ENCODE measurements at regions not wholly inside any gene's neighbourhood (a gene's known extent, or its start where the extent isn't known, plus 50 kb on each side); places are given as distances from the start of the nearest gene placed in this dataset.

GRCh38 chr21:24197132-24197643, 1410.1 kb downstream of the MRPL39 start:
- Histone ChIP-seq H3K9me3 (no peaks in the 10 kb centered on the region), H3K4me1 (no peaks in the 10 kb centered on the region), H3K36me3 (replicated peaks) (no peaks in the 10 kb centered on the region), H3K4me3 (no peak overlapping the region), H3K27me3 (ENCODE audit: low read depth) (no peaks in the 10 kb centered on the region)
- in situ Hi-C loops (cut with MboI; ENCODE audit: low sequenced_read_pairs): no loop called here
- no peak for DNase-seq (ENCODE audit: low spot score in 2 of 2)

GRCh38 chr21:24188506-24188905, 1418.8 kb downstream of the MRPL39 start:
- no peak for DNase-seq (ENCODE audit: low spot score in 2 of 2)
- Histone ChIP-seq H3K4me1 (no peaks in the 10 kb centered on the region), H3K4me3 (no peak overlapping the region), H3K27me3 (ENCODE audit: low read depth) (no peaks in the 10 kb centered on the region), H3K36me3 (replicated peaks) (no peaks in the 10 kb centered on the region), H3K9me3 (no peaks in the 10 kb centered on the region)
- in situ Hi-C loops (cut with MboI; ENCODE audit: low sequenced_read_pairs): no loop called here

DNA sequence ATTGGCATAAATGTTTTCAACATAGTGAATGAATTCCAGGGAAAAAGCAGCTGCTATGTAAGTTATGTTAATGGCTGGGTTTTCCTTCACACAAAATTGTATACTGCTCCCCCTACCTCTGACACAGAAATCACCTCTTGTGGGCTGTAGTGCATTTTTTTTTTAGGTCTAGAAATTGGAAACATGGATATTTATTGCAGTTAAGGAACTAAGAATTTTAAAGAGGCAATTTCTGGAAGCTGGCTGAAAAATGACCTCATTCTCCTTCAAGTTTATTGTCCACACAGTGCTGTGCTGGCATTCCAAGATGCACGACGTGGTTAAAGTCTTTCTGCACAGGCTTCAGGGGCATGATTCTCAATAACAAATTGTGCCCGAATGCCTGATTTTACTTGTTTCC, 1424.2 kb downstream of the MRPL39 start:
- no peaks in the 10 kb centered on the region; the same call in 1 of the 2 replicates for H3K9me3 ChIP-seq
- DNase-seq (ENCODE audit: low spot score in 2 of 2): no peak
- in situ Hi-C loops (cut with MboI; ENCODE audit: low sequenced_read_pairs): no loop called here
- H3K36me3 ChIP-seq (replicated peaks): no peaks in the 10 kb centered on the region
- H3K4me3 ChIP-seq: no peak overlapping the region
- no peaks in the 10 kb centered on the region for H3K27me3 ChIP-seq (ENCODE audit: low read depth)
- H3K4me1 ChIP-seq: no peaks in the 10 kb centered on the region

- no peaks in the 10 kb centered on the region for H3K27me3 ChIP-seq (ENCODE audit: low read depth)
- in situ Hi-C loops (cut with MboI; ENCODE audit: low sequenced_read_pairs): no loop called here
- no peak for DNase-seq (ENCODE audit: low spot score in 2 of 2)
- no peak overlapping the region for H3K4me3 ChIP-seq
- no peaks in the 10 kb centered on the region for H3K4me1 ChIP-seq
- no peaks in the 10 kb centered on the region for H3K36me3 ChIP-seq (replicated peaks)
- H3K9me3 ChIP-seq: no peaks in the 10 kb centered on the region; the same call in 1 of the 2 replicates
Observed at GRCh38 chr21:24179110-24179509, 1428.2 kb downstream of the MRPL39 start.

DNA sequence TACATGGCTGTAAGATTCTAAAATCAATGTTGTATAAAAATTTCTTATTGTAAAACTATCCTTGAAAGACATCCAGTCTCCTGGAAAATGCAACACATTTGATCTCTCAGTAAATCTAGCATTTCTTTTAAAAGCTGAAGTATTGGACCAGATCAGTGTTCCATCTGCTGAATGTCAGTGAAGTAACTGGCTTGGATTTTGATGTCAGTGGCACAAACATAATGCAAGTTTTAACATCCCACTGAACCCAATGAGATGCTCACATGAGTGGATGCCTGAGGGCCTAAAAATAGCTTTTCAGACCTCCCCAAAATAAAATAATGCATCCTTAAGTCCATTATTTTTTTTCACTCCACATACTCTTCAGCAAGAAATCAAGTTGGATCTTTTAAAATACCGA, 1432.2 kb downstream of the MRPL39 start:
- no peaks in the 10 kb centered on the region for H3K4me1 ChIP-seq
- in situ Hi-C loops (cut with MboI; ENCODE audit: low sequenced_read_pairs): no loop called here
- H3K9me3 ChIP-seq: no peaks in the 10 kb centered on the region; the same call in 1 of the 2 replicates

DNA sequence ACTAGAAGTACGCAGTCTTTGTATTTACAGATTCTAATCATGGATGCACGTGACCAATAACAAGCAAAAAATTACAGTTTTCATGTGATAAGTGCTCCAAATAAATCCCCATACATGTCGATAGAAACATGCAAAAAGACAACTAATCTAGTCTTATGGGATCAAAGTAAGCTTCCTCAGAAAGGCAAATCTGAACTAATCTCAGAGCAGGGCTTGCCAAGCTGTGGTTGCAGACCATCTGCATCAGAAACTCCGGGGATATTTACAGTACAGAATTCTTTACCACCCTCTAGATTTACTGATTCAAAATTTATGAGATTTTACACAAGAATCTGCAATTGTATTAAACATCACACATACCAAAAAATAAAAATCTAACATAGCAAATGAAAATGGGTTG, 1435.5 kb downstream of the MRPL39 start:
- Histone ChIP-seq H3K4me3 (no peak overlapping the region), H3K9me3 (no peaks in the 10 kb centered on the region), H3K36me3 (replicated peaks) (no peaks in the 10 kb centered on the region), H3K4me1 (no peaks in the 10 kb centered on the region), H3K27me3 (ENCODE audit: low read depth) (no peaks in the 10 kb centered on the region)
- no peak for DNase-seq (ENCODE audit: low spot score in 2 of 2)
- in situ Hi-C loops (cut with MboI; ENCODE audit: low sequenced_read_pairs): no loop called here

More for the DNA sequence above, 1432.2 kb downstream of the MRPL39 start:
- H3K27me3 ChIP-seq (ENCODE audit: low read depth): no peaks in the 10 kb centered on the region
- no peak overlapping the region for H3K4me3 ChIP-seq
- no peaks in the 10 kb centered on the region for H3K36me3 ChIP-seq (replicated peaks)
- no peak for DNase-seq (ENCODE audit: low spot score in 2 of 2)

DNA sequence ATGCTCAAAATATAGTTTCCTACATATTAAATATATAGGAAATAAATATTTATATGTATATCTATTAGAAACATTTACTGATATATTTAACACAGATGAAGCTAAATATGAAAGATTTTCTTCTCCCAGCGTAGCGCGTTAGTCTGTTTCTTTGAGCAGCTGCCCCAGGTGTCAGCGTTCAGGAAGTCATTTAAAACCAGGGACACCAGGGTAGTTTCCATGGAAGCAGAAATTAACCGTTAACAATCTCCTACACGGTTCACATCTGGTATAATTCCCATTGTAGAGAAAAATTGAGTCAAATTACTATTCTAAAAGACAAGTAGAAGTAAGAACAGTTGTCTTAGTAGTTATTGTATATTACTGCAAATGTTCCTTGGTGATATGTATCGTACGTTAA, 1443.7 kb downstream of the MRPL39 start:
- no peaks in the 10 kb centered on the region for H3K4me1 ChIP-seq
- no peak for DNase-seq (ENCODE audit: low spot score in 2 of 2)
- no peaks in the 10 kb centered on the region for H3K27me3 ChIP-seq (ENCODE audit: low read depth)
- no peaks in the 10 kb centered on the region for H3K9me3 ChIP-seq
- no peaks in the 10 kb centered on the region for H3K36me3 ChIP-seq (replicated peaks)
- H3K4me3 ChIP-seq: no peak overlapping the region
- in situ Hi-C loops (cut with MboI; ENCODE audit: low sequenced_read_pairs): no loop called here

DNA sequence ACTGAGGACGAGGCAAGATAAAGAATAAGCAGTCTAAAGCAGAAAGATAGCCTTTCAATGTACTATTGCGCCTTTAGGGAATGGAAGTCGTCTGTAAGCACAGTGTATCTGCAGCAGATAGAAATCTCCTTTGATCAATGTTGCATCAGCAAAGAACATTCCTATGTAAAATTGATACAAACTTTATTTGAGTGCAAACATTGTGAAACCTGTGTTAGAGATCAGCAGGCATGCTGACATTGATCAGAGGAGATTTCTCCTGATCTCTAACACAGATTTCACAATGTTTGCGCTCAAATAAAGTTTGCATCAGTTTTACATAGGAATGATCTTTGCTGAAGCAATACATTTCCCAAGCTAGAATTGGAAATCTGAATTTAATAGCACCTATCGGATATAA, 1446.8 kb downstream of the MRPL39 start:
- in situ Hi-C loops (cut with MboI; ENCODE audit: low sequenced_read_pairs): no loop called here
- no peak for DNase-seq (ENCODE audit: low spot score in 2 of 2)
- no peaks in the 10 kb centered on the region for H3K9me3 ChIP-seq
- H3K27me3 ChIP-seq (ENCODE audit: low read depth): no peaks in the 10 kb centered on the region
- no peak overlapping the region for H3K4me3 ChIP-seq
- H3K36me3 ChIP-seq (replicated peaks): no peaks in the 10 kb centered on the region
- no peaks in the 10 kb centered on the region for H3K4me1 ChIP-seq

GRCh38 chr21:24153137-24153536, 1454.1 kb downstream of the MRPL39 start:
- Histone ChIP-seq H3K9me3 (no peaks in the 10 kb centered on the region), H3K36me3 (replicated peaks) (no peaks in the 10 kb centered on the region), H3K4me3 (no peak overlapping the region), H3K27me3 (ENCODE audit: low read depth) (no peaks in the 10 kb centered on the region), H3K4me1 (no peaks in the 10 kb centered on the region)
- DNase-seq (ENCODE audit: low spot score in 2 of 2): no peak
- in situ Hi-C loops (cut with MboI; ENCODE audit: low sequenced_read_pairs): no loop called here

- H3K27me3 ChIP-seq (ENCODE audit: low read depth): no peaks in the 10 kb centered on the region
- no peaks in the 10 kb centered on the region for H3K4me1 ChIP-seq
- no peak overlapping the region for H3K4me3 ChIP-seq
- no peaks in the 10 kb centered on the region for H3K36me3 ChIP-seq (replicated peaks)
- DNase-seq (ENCODE audit: low spot score in 2 of 2): no peak
- H3K9me3 ChIP-seq: no peaks in the 10 kb centered on the region
- in situ Hi-C loops (cut with MboI; ENCODE audit: low sequenced_read_pairs): no loop called here
Observed at GRCh38 chr21:24150753-24151152, 1456.5 kb downstream of the MRPL39 start.

DNA sequence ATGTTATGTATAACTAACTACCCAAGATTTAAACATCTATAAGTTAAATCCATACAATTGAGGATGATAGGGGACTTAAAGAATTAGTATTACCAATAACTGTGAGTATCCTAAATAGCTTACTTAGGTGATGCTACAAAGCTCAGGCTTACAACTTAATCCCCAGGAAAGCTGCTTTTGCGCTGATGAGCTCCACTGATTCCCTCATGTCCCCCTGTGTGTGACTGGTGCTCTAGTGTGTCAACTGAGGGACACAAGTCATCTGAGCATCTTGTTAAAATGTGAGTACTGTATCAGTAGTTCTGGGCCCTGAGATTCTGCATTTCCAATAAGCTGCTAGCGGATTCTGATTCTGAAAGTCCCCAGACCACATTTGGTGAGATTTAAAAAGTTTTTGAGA, 1458.8 kb downstream of the MRPL39 start:
- in situ Hi-C loops (cut with MboI; ENCODE audit: low sequenced_read_pairs): no loop called here
- H3K36me3 ChIP-seq (replicated peaks): no peaks in the 10 kb centered on the region
- no peaks in the 10 kb centered on the region for H3K9me3 ChIP-seq
- H3K4me1 ChIP-seq: no peaks in the 10 kb centered on the region
- no peak overlapping the region for H3K4me3 ChIP-seq
- H3K27me3 ChIP-seq (ENCODE audit: low read depth): no peaks in the 10 kb centered on the region
- DNase-seq (ENCODE audit: low spot score in 2 of 2): no peak

GRCh38 chr21:24147674-24148073, 1459.6 kb downstream of the MRPL39 start:
- in situ Hi-C loops (cut with MboI; ENCODE audit: low sequenced_read_pairs): no loop called here
- no peaks in the 10 kb centered on the region for H3K4me1 ChIP-seq
- no peaks in the 10 kb centered on the region for H3K36me3 ChIP-seq (replicated peaks)
- no peak overlapping the region for H3K4me3 ChIP-seq
- no peak for DNase-seq (ENCODE audit: low spot score in 2 of 2)
- H3K27me3 ChIP-seq (ENCODE audit: low read depth): no peaks in the 10 kb centered on the region
- H3K9me3 ChIP-seq: no peaks in the 10 kb centered on the region

DNA sequence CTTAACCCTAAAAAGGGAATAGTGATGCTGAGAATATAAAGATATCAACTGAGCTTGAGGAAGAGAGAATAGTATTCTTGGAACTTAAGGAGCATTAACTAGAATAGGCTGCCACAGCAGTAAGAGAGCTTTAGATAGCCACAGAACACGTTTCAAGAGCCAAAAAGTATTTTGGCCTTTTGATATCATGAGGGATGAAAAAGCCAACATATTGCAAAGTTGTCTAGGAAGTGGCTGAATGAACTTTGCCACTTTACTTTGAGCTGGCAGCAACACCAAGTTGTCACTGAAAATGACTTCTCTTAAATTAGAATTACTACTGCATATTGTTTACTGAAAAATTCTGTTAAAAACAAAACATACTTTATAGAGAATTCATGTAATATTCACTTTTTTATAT, 1476.2 kb downstream of the MRPL39 start:
- no peak overlapping the region for H3K4me3 ChIP-seq
- in situ Hi-C loops (cut with MboI; ENCODE audit: low sequenced_read_pairs): no loop called here
- DNase-seq (ENCODE audit: low spot score in 2 of 2): no peak
- no peaks in the 10 kb centered on the region for H3K9me3 ChIP-seq
- no peaks in the 10 kb centered on the region for H3K4me1 ChIP-seq
- no peaks in the 10 kb centered on the region for H3K27me3 ChIP-seq (ENCODE audit: low read depth)
- H3K36me3 ChIP-seq (replicated peaks): no peaks in the 10 kb centered on the region

GRCh38 chr21:24127651-24128050, 1479.6 kb downstream of the MRPL39 start:
- in situ Hi-C loops (cut with MboI; ENCODE audit: low sequenced_read_pairs): no loop called here
- H3K4me1 ChIP-seq: no peaks in the 10 kb centered on the region
- no peaks in the 10 kb centered on the region for H3K36me3 ChIP-seq (replicated peaks)
- H3K4me3 ChIP-seq: no peak overlapping the region
- H3K9me3 ChIP-seq: no peaks in the 10 kb centered on the region
- DNase-seq (ENCODE audit: low spot score in 2 of 2): no peak
- no peaks in the 10 kb centered on the region for H3K27me3 ChIP-seq (ENCODE audit: low read depth)

- no peaks in the 10 kb centered on the region for H3K9me3 ChIP-seq
- H3K4me3 ChIP-seq: no peak overlapping the region
- H3K36me3 ChIP-seq (replicated peaks): no peaks in the 10 kb centered on the region
- H3K4me1 ChIP-seq: no peaks in the 10 kb centered on the region
- no peaks in the 10 kb centered on the region for H3K27me3 ChIP-seq (ENCODE audit: low read depth)
- in situ Hi-C loops (cut with MboI; ENCODE audit: low sequenced_read_pairs): no loop called here
- DNase-seq (ENCODE audit: low spot score in 2 of 2): no peak
Observed at GRCh38 chr21:24123785-24124184, 1483.5 kb downstream of the MRPL39 start.
